GM12878 (cell line): ENCODE measurements at regions not wholly inside any gene's neighbourhood (a gene's known extent, or its start where the extent isn't known, plus 50 kb on each side); places are given as distances from the start of the nearest gene placed in this dataset.

Source experiments
- ATAC-seq: fragments of 200-7000 bp; cut with Tn5 transposase; 3 replicates; pipeline ENCODE4 v1.9.1; 2020; ENCODE audit warnings: mild to moderate bottlenecking, moderate library complexity
- BruUV-seq: library from RNA; stranded (reverse); fragments of 400-500 nt; replicated peaks from 2 replicates; lab custom pipeline; 2021; lab: Mats Ljungman, UMichigan
- CTCF ChIA-PET: fragments of 300-600 bp; sonication (Branson Sonifier 250); formaldehyde crosslinking; extraction: SDS; loops from one replicate; lab custom pipeline; 2021; ENCODE audit warnings: inconsistent platforms; lab: Yijun Ruan, JAX
- POLR2A ChIA-PET: fragments of 350-600 bp; formaldehyde crosslinking; extraction: SDS; loops from one replicate; lab custom pipeline; 2021; ENCODE audit warnings: inconsistent platforms; lab: Charles Lee
- RAD21 ChIA-PET: fragments of 300-600 bp; sonication (Branson Sonifier 250); formaldehyde crosslinking; loops from one replicate; lab custom pipeline; 2023; ENCODE audit warnings: antibody characterized with exemption; ENCODE audit not compliant: unreplicated experiment; lab: Charles Lee
- SMC1A ChIA-PET: fragments of 300-600 bp; sonication (Branson Sonifier 250); formaldehyde crosslinking; loops from one replicate; lab custom pipeline; 2023; ENCODE audit not compliant: unreplicated experiment, uncharacterized antibody; lab: Charles Lee
- DNase-seq: peaks from one replicate; pipeline ENCODE4 v3.0.0-alpha.2; 2011; ENCODE audit warnings: low read depth, low spot score
- FAIRE-seq: peaks from 3 replicates; lab custom pipeline; 2011; peaks lifted over from hg19 to GRCh38; lab: Jason Lieb, UNC
- H2AFZ ChIP-seq: 2 replicates; pipeline ENCODE4 v1.6.0; 2011; ENCODE audit warnings: low read depth, low read length, control low read depth; ENCODE audit not compliant: control insufficient read depth
- H3K27ac ChIP-seq: 2 replicates; pipeline ENCODE4 v1.5.1; 2011; ENCODE audit warnings: control low read depth; ENCODE audit not compliant: control insufficient read depth, insufficient read depth
- H3K27me3 ChIP-seq, 2 experiments: replicated peaks in 1 of 2; 2 replicates each; pipeline versions ENCODE4 v1.6.0 to v1.6.1; 2011; ENCODE audit warnings: low read length in 1 of 2; ENCODE audit not compliant: control insufficient read depth in 2 of 2, insufficient read depth in 2 of 2
- H3K36me3 ChIP-seq, 2 experiments: 2 replicates each; pipeline ENCODE4 v1.5.1; 2011; ENCODE audit warnings: low read length in 1 of 2; ENCODE audit not compliant: control insufficient read depth in 2 of 2, insufficient read depth in 2 of 2
- H3K4me1 ChIP-seq: 2 replicates; pipeline ENCODE4 v1.6.1; 2011; ENCODE audit warnings: mild to moderate bottlenecking, low read length, moderate library complexity, mixed read lengths; ENCODE audit not compliant: control insufficient read depth, insufficient read depth
- H3K4me2 ChIP-seq: 2 replicates; pipeline ENCODE4 v1.6.0; 2011; ENCODE audit warnings: control low read depth; ENCODE audit not compliant: control insufficient read depth, insufficient read depth
- H3K4me3 ChIP-seq: fragments of 200-600 bp; sonication (generic); 2 replicates; pipeline ENCODE4 v1.5.1; 2016
- H3K79me2 ChIP-seq: 2 replicates; pipeline ENCODE4 v1.6.0; 2011; ENCODE audit warnings: low read length; ENCODE audit not compliant: control insufficient read depth, insufficient read depth
- H3K9ac ChIP-seq: 2 replicates; pipeline ENCODE4 v1.8.0; 2011; ENCODE audit warnings: low read length, control low read depth, mixed read lengths; ENCODE audit not compliant: control insufficient read depth, insufficient read depth
- H3K9me3 ChIP-seq: replicated peaks from 3 replicates; pipeline ENCODE4 v1.5.1; 2011; ENCODE audit warnings: mild to moderate bottlenecking, low read length; ENCODE audit not compliant: control insufficient read depth, insufficient read depth
- H4K20me1 ChIP-seq: 2 replicates; pipeline ENCODE4 v1.6.0; 2011; ENCODE audit not compliant: control insufficient read depth, insufficient read depth
- ATF7 ChIP-seq: fragments of 450-650 bp; IDR thresholded peaks from 2 replicates; pipeline ENCODE4 v1.6.1; 2016; ENCODE audit warnings: low read depth, mild to moderate bottlenecking
- CEBPB ChIP-seq, 2 experiments: fragments of 150-350 bp in 1 of 2; IDR thresholded peaks; 2 replicates each; pipeline ENCODE4 v1.6.1; 2012 to 2014; ENCODE audit warnings: low read depth in 2 of 2, low read length in 2 of 2, borderline replicate concordance in 1 of 2, inconsistent platforms in 1 of 2
- EP300 ChIP-seq, 2 experiments: fragments of 150-350 bp in 1 of 2; IDR thresholded peaks; 2 replicates each; pipeline ENCODE4 v1.6.1; 2011 to 2012; ENCODE audit warnings: low read depth in 2 of 2, low read length in 2 of 2, borderline replicate concordance in 1 of 2, improper control_type of control experiment in 1 of 2, inconsistent platforms in 1 of 2; ENCODE audit not compliant: control insufficient read depth in 1 of 2
- ESRRA ChIP-seq: IDR thresholded peaks from 2 replicates; pipeline ENCODE4 v1.6.1; 2012; ENCODE audit warnings: mild to moderate bottlenecking, low read length, improper control_type of control experiment
- HCFC1 ChIP-seq: fragments of 150-350 bp; IDR thresholded peaks from 2 replicates; pipeline ENCODE4 v1.6.1; 2014; ENCODE audit warnings: low read length
- NKRF ChIP-seq: fragments of 450-650 bp; conservative IDR thresholded peaks from 2 replicates; pipeline ENCODE4 v1.6.1; 2017; ENCODE audit warnings: mild to moderate bottlenecking, moderate library complexity
- SMAD1 ChIP-seq: fragments of 450-650 bp; IDR thresholded peaks from 2 replicates; pipeline ENCODE4 v1.6.1; 2018; ENCODE audit warnings: mild to moderate bottlenecking, low read depth; ENCODE audit not compliant: partially characterized antibody
- SUPT20H ChIP-seq: IDR thresholded peaks from 2 replicates; pipeline ENCODE4 v1.6.1; 2011; ENCODE audit warnings: low read depth, mild to moderate bottlenecking, low read length, moderate library complexity, borderline replicate concordance; ENCODE audit not compliant: control insufficient read depth
- TCF3 ChIP-seq: IDR thresholded peaks from 2 replicates; pipeline ENCODE4 v1.6.1; 2012; ENCODE audit warnings: low read depth, mild to moderate bottlenecking, low read length, borderline replicate concordance; ENCODE audit not compliant: insufficient read depth
- ZNF24 ChIP-seq: fragments of 450-650 bp; IDR thresholded peaks from 2 replicates; pipeline ENCODE4 v1.6.1; 2017; ENCODE audit warnings: antibody characterized with exemption, mild to moderate bottlenecking
- WGBS: methylation state at CpG from one replicate; pipeline ENCODE4 v1.1.6; 2016; ENCODE audit warnings: low lambda C conversion rate; ENCODE audit not compliant: insufficient replicate concordance, insufficient coverage; ENCODE audit errors: missing lambda C conversion rate; 5-methylcytosine and 5-hydroxymethylcytosine counted together
- in situ Hi-C: fragments of 300-500 bp; cut with MboI; formaldehyde crosslinking; loops from 9 replicates; pipeline ENCODE4 v1.14.3; 2018; ENCODE audit warnings: mixed read lengths
- intact Hi-C: fragments of 100-400 bp; cut with micrococcal nuclease; formaldehyde crosslinking; loops from one replicate; pipeline ENCODE4 v1.14.2; 2022; ENCODE audit not compliant: unreplicated experiment
- TF ChIP-seq, protein P1 (sequence below): fragments of 450-650 bp; IDR thresholded peaks from 2 replicates; pipeline ENCODE4 v1.6.1; 2017; ENCODE audit warnings: low read depth, mild to moderate bottlenecking, moderate library complexity

GRCh38 chr14:71449316-71450055 is 482.7 kb upstream of the RGS6 start:
- 99% methylated on average over 4 of the region's 4 CpGs for WGBS
- CTCF ChIA-PET: interaction anchor here (0.6 to 1.7 kb wide), 12 partner anchors 9 to 210 kb away, joined by 3 to 4 read pairs (median 3); no protein-coding TSS in a partner anchor
- TF ChIP-seq TCF3: no peak
- peak; percentile 84 for TF ChIP-seq ZNF24
- intact Hi-C loops: no loop called here
- ATAC-seq (no peak), DNase-seq (no peak), FAIRE-seq (no peak)
- H3K36me3 ChIP-seq: no peaks in the 10 kb centered on the region
- no peak overlapping the region for H3K27ac ChIP-seq
- TSS peak; percentile 7 for BruUV-seq
- H3K79me2 ChIP-seq: peaks cover 27% of the 10 kb centered on the region
- no peak overlapping the region for H3K4me3 ChIP-seq
- H3K9ac ChIP-seq: no peak overlapping the region
- H4K20me1 ChIP-seq: no peaks in the 10 kb centered on the region
- in situ Hi-C loops: no loop called here
- H3K9me3 ChIP-seq: peaks cover 3% of the 10 kb centered on the region
- H3K4me2 ChIP-seq: no peak overlapping the region
- RAD21 ChIA-PET: interaction anchor here (0.6 to 3.3 kb wide), 18 partner anchors 9 to 309 kb away, joined by 3 to 17 read pairs (median 4); no protein-coding TSS in a partner anchor
- SMC1A ChIA-PET: interaction anchor here (0.6 to 8.5 kb wide), 28 partner anchors 9 to 406 kb away, joined by 3 to 63 read pairs (median 4); no protein-coding TSS in a partner anchor
- H3K27me3 ChIP-seq: no peaks in the 10 kb centered on the region
- H3K4me1 ChIP-seq: no peaks in the 10 kb centered on the region
- POLR2A ChIA-PET: interaction anchor here (1.0 to 1.6 kb wide), 7 partner anchors 14 to 43 kb away, joined by 3 to 6 read pairs (median 5); no protein-coding TSS in a partner anchor
- H2AFZ ChIP-seq: no peak overlapping the region

GRCh38 chr14:71451501-71451900 is 480.7 kb upstream of the RGS6 start:
- RAD21 ChIA-PET: interaction anchor here (0.6 to 3.1 kb wide), 4 partner anchors 9 to 638 kb away, joined by 3 to 17 read pairs (median 3); no protein-coding TSS in a partner anchor
- in situ Hi-C loops: no loop called here
- DNase-seq (no peak), FAIRE-seq (no peak), ATAC-seq (no peak)
- Histone ChIP-seq H3K27me3 (no peaks in the 10 kb centered on the region), H3K9me3 (peaks cover 3% of the 10 kb centered on the region), H3K4me1 (no peaks in the 10 kb centered on the region), H2AFZ (no peak overlapping the region), H3K27ac (no peak overlapping the region), H3K79me2 (peaks cover 21% of the 10 kb centered on the region), H3K9ac (no peak overlapping the region), H3K4me3 (no peak overlapping the region), H3K36me3 (no peaks in the 10 kb centered on the region), H3K4me2 (no peak overlapping the region), H4K20me1 (no peaks in the 10 kb centered on the region)
- POLR2A ChIA-PET: interaction anchor here (0.8 to 1.2 kb wide), 3 partner anchors 21 to 95 kb away, joined by 3 read pairs; no protein-coding TSS in a partner anchor
- CTCF ChIA-PET: interaction anchor here (1.2 to 1.6 kb wide), 3 partner anchors 17 to 47 kb away, joined by 3 to 4 read pairs (median 3); no protein-coding TSS in a partner anchor
- SMC1A ChIA-PET: interaction anchor here (0.6 to 2.5 kb wide), 2 partner anchors 21 to 256 kb away, joined by 3 to 6 read pairs; no protein-coding TSS in a partner anchor
- no TSS peak for BruUV-seq
- 97% methylated on average over 2 of the region's 3 CpGs for WGBS
- intact Hi-C loops: no loop called here
- no peak for TF ChIP-seq SUPT20H
- TF ChIP-seq ATF7: no peak
- TF ChIP-seq HCFC1: no peak
- no peak for TF ChIP-seq CEBPB (IDR thresholded peaks at IDR 0.05; ENCODE audit: borderline replicate concordance in 1 of 2, low read depth in 2 of 2, low read length in 2 of 2)
- TF ChIP-seq, protein P1, sequence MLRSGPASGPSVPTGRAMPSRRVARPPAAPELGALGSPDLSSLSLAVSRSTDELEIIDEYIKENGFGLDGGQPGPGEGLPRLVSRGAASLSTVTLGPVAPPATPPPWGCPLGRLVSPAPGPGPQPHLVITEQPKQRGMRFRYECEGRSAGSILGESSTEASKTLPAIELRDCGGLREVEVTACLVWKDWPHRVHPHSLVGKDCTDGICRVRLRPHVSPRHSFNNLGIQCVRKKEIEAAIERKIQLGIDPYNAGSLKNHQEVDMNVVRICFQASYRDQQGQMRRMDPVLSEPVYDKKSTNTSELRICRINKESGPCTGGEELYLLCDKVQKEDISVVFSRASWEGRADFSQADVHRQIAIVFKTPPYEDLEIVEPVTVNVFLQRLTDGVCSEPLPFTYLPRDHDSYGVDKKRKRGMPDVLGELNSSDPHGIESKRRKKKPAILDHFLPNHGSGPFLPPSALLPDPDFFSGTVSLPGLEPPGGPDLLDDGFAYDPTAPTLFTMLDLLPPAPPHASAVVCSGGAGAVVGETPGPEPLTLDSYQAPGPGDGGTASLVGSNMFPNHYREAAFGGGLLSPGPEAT: no peak
- no peak for TF ChIP-seq EP300 (IDR thresholded peaks at IDR 0.05; ENCODE audit: borderline replicate concordance in 1 of 2, control insufficient read depth in 1 of 2, low read depth in 2 of 2, low read length in 2 of 2)
- no peak for TF ChIP-seq ESRRA
- TF ChIP-seq NKRF: no peak
- no peak for TF ChIP-seq SMAD1
